VCaP (cell line): ENCODE measurements at regions not wholly inside any gene's neighbourhood (a gene's known extent, or its start where the extent isn't known, plus 50 kb on each side); places are given as distances from the start of the nearest gene placed in this dataset.

ENCODE experiments used
- H3K27ac ChIP-seq: fragments of 450-650 bp; 2 replicates; pipeline ENCODE4 v1.5.1; 2017
- CTCF ChIP-seq: fragments of 450-650 bp; conservative IDR thresholded peaks from 2 replicates; pipeline ENCODE4 v1.5.1; 2017; ENCODE audit warnings: mild to moderate bottlenecking, moderate library complexity

- TF ChIP-seq CTCF: no peak
- no peak overlapping the region for H3K27ac ChIP-seq
These were observed 205.5 kb downstream of the JCAD start for GRCh38 chr10:29853913-29854312.

GRCh38 chr10:29851241-29851640 lies 208.1 kb downstream of the JCAD start:
- no peak overlapping the region for H3K27ac ChIP-seq
- no peak for TF ChIP-seq CTCF

- H3K27ac ChIP-seq: no peak overlapping the region
- no peak for TF ChIP-seq CTCF
These were observed 209.0 kb downstream of the JCAD start for GRCh38 chr10:29850371-29850770.

- no peak overlapping the region for H3K27ac ChIP-seq
- no peak for TF ChIP-seq CTCF
These were observed 209.5 kb downstream of the JCAD start for GRCh38 chr10:29849886-29850285.

- H3K27ac ChIP-seq: no peak overlapping the region
- TF ChIP-seq CTCF: no peak
These were observed 210.1 kb downstream of the JCAD start for GRCh38 chr10:29849126-29849833.

- no peak for TF ChIP-seq CTCF
- H3K27ac ChIP-seq: no peak overlapping the region
These were observed 212.1 kb upstream of the SVIL start for GRCh38 chr10:29846881-29847280.

- TF ChIP-seq CTCF: no peak
These were observed 210.4 kb upstream of the SVIL start for GRCh38 chr10:29845166-29845565.

More at GRCh38 chr10:29845166-29845565, 210.4 kb upstream of the SVIL start:
- no peak overlapping the region for H3K27ac ChIP-seq
